Activated naive CD8-positive, alpha-beta T cell (primary cell): ENCODE measurements at regions not wholly inside any gene's neighbourhood (a gene's known extent, or its start where the extent isn't known, plus 50 kb on each side); places are given as distances from the start of the nearest gene placed in this dataset.
"Not testable (repeated sequence)": the region's sequence is repeated elsewhere in the genome, so short reads cannot be mapped to it uniquely, and the experiment has no call there.

ENCODE experiments used
- H3K27ac Mint-ChIP-seq: one replicate; pipeline ENCODE4 v1.8.0; 2021; ENCODE audit warnings: mixed read lengths
- H3K27me3 Mint-ChIP-seq: one replicate; pipeline ENCODE4 v1.8.0; 2021; ENCODE audit warnings: mixed read lengths
- H3K36me3 Mint-ChIP-seq: one replicate; pipeline ENCODE4 v1.8.0; 2021; ENCODE audit warnings: mixed read lengths
- H3K4me1 Mint-ChIP-seq: one replicate; pipeline ENCODE4 v1.8.0; 2021; ENCODE audit warnings: low read depth, mixed read lengths
- H3K4me3 Mint-ChIP-seq: one replicate; pipeline ENCODE4 v1.8.0; 2021; ENCODE audit warnings: mild to moderate bottlenecking, mixed read lengths
- H3K9me3 Mint-ChIP-seq: one replicate; pipeline ENCODE4 v1.8.0; 2021; ENCODE audit warnings: low read depth, mixed read lengths

DNA sequence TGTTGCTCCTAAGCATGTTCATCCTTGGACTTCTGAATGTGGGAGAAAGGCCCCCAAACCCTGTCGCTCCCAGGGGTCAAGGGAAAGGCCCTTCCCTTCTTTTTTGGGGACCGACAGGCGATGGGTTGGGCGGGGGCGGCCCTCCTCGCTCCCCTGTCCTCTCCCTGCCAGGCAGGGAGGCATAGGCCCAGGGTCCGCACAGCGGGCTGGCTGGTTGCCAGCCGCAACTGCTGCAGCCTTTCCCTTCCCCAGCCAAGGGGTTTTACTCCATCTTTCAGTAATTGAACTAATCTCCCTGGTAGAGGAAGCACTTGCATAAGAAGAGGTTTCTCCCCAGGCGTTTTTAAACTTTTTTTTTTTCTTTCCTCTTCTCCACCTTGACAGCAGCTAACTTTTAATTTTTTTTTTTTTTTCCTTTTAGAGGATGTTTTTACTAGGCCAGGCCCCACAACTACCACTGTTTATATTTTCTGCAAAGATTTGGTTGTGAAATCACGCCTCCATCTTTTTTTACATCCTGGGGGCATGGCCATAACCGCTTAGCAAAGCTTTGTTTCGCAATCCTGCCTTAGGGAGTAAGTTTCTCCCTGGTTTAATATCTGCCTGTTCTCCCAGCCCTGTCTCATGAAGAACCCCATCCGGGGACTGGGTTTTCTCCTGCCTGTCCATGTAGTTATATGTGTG, 216.9 kb upstream of the ZNF608 start:
- Mint-ChIP-seq H3K4me1 (no peaks in the 10 kb centered on the region), H3K36me3 (no peaks in the 10 kb centered on the region), H3K9me3 (no peaks in the 10 kb centered on the region), H3K27ac (no peak overlapping the region), H3K4me3 (no peak overlapping the region), H3K27me3 (no peaks in the 10 kb centered on the region)

DNA sequence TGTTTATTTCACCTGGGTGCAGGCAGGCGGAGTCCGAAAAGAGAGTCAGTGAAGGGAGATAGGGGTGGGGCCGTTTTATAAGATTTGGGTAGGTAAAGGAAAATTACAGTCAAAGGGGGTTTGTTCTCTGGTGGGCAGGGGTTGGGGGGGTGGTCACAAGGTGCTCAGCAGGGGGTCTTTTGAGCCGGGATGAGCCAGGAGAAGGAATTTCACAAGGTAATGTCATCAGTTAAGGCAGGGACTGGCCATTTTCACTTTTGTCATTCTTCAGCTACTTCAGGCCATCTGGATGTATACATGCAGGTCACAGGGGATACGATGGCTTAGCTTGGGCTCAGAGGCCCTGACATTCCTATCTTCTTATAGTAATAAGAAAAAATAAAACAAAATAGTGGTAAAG, 220.3 kb upstream of the ZNF608 start:
- not testable (repeated sequence) for H3K27me3 Mint-ChIP-seq, H3K27ac Mint-ChIP-seq, H3K4me3 Mint-ChIP-seq, H3K4me1 Mint-ChIP-seq, H3K36me3 Mint-ChIP-seq, H3K9me3 Mint-ChIP-seq

DNA sequence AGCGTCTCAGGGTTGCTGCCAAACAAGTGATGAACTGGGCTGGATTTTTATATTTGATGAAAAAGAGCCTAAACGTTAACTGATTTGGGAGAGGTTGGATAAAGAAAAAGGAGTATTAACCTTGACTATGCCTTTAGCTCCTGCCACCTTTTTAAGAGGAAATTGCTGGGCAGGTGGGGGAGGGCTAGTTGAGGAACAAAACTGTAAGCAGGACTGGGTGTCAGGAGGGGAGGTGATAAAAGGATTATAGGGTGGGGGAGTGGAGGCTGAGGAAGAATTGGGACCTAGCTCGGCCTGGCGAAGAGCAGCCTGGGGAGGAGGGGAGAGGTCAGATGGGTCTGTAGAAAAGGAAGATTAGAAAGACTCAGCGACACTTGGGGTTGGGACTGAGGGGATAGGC, 223.9 kb upstream of the ZNF608 start:
- not testable (repeated sequence) for H3K4me3 Mint-ChIP-seq, H3K27me3 Mint-ChIP-seq, H3K4me1 Mint-ChIP-seq, H3K27ac Mint-ChIP-seq, H3K36me3 Mint-ChIP-seq, H3K9me3 Mint-ChIP-seq

DNA sequence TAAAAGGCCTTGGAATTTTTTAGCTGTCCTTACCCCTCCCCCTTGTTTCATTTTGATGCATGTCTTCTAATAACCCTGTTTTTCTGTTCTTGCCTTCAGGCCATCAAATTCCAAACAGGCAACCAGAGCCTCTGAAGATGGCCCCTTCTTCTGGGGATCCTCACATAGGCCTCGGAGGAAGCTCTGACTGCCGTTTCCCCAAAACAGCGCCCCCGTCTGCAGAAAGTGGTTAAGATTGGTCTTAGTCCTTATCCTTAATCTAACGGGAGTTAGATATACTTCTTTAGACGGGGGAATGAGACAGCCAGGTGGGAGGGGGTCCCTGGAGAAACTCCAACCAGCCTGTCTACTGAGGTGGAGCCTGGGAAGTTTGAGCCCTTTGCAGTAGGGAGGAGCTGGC, 226.3 kb upstream of the ZNF608 start:
- Mint-ChIP-seq H3K4me3 (no peak overlapping the region), H3K36me3 (no peaks in the 10 kb centered on the region), H3K4me1 (no peaks in the 10 kb centered on the region), H3K27me3 (no peaks in the 10 kb centered on the region), H3K27ac (no peak overlapping the region), H3K9me3 (no peaks in the 10 kb centered on the region)

DNA sequence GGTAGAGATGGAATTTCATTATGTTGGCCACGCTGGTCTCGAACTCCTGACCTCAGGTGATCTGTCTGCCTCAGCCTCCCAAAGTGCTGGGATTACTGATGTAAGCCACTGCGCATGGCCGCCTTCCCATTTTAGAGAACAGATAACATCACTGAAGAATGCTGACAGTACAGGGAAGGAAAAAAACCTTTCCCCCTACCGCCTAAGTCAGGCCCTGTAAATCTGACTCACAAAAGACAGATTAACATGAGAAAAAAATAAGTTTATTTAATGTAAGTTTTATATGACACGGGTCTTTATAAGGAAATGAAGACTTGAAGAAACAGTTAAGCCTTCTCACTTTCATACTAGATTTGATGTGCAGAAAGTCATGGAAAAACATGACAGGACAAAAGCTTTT, 227.2 kb upstream of the ZNF608 start:
- Mint-ChIP-seq H3K27me3 (no peaks in the 10 kb centered on the region), H3K4me3 (no peak overlapping the region), H3K9me3 (no peaks in the 10 kb centered on the region), H3K36me3 (no peaks in the 10 kb centered on the region), H3K4me1 (no peaks in the 10 kb centered on the region), H3K27ac (no peak overlapping the region)

DNA sequence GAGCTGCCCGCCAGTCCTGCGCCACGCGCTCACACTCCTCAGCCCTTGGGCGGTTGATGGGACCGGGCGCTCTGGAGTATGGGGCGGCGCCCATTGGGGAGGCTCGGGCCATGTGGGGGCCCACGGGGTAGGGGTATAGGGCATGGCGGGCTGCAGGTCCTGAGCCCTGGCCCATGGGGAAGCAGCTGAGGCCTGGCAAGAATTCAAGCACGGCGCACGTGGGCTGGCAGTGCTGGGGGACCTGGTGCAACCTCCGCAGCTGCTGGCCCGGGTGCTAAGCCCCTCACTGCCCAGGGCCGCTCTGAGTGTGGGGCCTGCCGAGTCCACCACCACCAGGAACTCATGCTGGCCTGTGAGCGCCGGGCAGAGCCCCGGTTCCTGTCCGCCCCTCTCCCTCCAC, 229.6 kb upstream of the ZNF608 start:
- Mint-ChIP-seq H3K4me1 (no peaks in the 10 kb centered on the region), H3K4me3 (no peak overlapping the region), H3K27me3 (no peaks in the 10 kb centered on the region), H3K36me3 (no peaks in the 10 kb centered on the region), H3K27ac (no peak overlapping the region), H3K9me3 (no peaks in the 10 kb centered on the region)

DNA sequence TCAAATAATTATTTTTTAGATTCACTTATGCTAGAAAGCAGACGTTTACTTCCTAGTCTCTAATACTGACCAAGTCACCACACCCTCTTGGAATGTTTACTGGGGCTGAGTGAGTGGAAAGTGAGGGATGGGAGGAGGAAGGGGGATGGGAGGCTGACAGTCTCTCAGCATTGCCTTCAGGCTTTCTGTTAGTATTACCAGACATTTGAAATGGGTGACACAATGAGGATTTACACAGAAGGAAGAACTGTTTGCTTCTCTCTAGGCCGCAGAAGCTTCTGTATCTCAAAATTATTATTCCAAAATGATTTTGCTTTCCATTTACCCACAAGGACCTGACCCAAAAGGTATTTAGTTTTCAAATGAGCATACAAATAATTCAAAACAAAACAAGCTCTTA, 232.8 kb upstream of the ZNF608 start:
- Mint-ChIP-seq H3K27ac (no peak overlapping the region), H3K27me3 (no peaks in the 10 kb centered on the region), H3K36me3 (no peaks in the 10 kb centered on the region)

DNA sequence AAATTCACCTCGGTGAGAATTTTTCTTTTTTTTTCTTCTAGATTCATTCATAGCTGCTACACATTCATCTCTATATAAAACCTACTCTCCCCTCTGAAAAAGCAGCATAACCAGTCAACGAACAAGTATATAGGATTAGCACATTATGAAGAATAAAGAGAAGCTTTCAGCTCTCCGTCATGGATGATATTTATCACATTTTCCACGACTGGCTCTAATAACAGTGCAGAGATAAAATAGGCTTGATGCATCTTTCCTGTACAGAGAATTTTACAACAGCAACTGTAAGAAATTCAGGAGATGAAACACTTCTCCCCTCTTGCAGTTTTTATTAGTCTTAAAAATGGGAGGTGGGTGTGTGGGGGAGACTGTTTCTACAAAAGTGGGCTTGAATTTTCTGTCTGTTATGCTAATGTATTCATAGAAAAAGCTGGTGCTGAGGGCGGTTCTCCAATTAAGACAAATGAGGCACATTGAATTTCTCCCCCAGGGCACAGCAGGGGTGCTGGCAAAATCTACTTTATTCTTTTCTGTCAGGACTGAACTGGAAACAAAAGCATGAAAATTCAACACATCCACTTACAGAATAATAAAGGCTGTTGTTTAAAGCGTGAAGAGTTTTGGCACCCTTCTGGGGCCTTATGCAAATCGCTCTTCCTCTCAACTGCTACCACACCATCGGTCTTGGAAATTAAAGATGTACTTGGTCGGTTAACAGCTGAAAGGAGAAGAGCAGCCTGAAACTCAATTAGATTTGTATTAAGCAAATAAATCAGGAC, 233.9 kb upstream of the ZNF608 start:
- Mint-ChIP-seq H3K9me3 (peaks cover 4% of the 10 kb centered on the region), H3K27me3 (no peaks in the 10 kb centered on the region), H3K4me3 (no peak overlapping the region), H3K27ac (no peak overlapping the region), H3K4me1 (no peaks in the 10 kb centered on the region), H3K36me3 (no peaks in the 10 kb centered on the region)

More for the DNA sequence above, 232.8 kb upstream of the ZNF608 start:
- H3K9me3 Mint-ChIP-seq: no peaks in the 10 kb centered on the region
- H3K4me3 Mint-ChIP-seq: no peak overlapping the region
- H3K4me1 Mint-ChIP-seq: no peaks in the 10 kb centered on the region

DNA sequence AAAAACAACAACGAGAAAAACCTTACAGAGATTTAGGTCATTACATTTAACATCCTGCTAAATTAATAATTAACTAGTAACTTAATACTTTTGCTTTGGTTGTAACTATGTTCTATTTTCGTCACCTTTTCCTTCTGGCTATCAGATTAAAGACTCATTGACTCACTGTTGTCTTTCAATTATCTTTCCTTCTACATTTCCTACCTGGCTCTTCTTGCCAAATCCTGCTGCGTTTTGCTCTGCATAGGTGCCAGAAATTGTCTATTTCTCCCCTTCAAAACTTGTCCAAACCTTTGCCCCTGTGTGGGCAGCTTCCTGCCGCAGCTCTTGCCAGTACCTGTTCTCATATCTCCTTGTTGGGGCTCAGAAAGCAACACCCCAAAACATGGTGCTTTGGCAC, 235.5 kb upstream of the ZNF608 start:
- Mint-ChIP-seq H3K36me3 (no peaks in the 10 kb centered on the region), H3K27ac (no peak overlapping the region), H3K9me3 (peaks cover 4% of the 10 kb centered on the region), H3K4me3 (no peak overlapping the region), H3K4me1 (no peaks in the 10 kb centered on the region), H3K27me3 (no peaks in the 10 kb centered on the region)

DNA sequence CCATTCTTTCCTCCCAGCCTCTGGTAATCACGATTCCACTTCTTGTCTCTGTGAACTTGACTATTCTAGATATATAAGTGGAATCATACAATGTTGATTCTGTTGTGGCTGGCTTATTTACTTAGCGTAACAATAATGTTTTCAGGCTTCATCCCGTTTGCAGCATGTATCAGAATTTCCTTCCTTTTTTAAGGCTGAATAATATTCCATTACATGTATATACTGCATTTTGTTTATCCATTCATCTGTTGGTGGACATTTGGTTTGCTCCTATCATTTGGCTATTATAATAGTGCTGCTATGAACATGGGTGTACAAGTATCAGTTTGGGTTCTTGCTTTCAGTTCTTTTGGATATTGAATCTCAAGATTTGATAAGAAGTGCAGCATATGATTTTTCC, 239.7 kb upstream of the ZNF608 start:
- no peaks in the 10 kb centered on the region for H3K4me1 Mint-ChIP-seq
- H3K4me3 Mint-ChIP-seq: no peak overlapping the region
- no peaks in the 10 kb centered on the region for H3K36me3 Mint-ChIP-seq
- no peaks in the 10 kb centered on the region for H3K27me3 Mint-ChIP-seq
- H3K27ac Mint-ChIP-seq: no peak overlapping the region
- H3K9me3 Mint-ChIP-seq: peaks cover 4% of the 10 kb centered on the region

DNA sequence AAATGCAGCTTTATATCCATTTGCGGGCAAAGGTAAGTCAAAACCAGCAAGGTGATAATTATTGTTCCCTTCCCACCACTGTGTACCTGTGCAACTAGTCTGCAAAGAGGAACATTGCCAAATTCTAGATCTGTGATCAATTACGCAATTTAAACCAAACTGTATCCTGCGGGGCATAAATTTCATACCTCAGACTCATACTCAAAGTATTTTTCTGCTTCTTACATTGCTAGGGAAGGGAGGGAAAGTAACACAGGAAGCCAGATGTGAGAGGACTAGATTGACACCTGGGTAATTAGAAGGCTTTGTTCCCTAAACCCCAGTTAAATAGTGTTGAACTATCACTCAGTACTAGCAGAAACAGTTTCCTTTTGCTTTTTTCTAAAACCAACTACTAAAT, 240.2 kb upstream of the ZNF608 start:
- Mint-ChIP-seq H3K36me3 (no peaks in the 10 kb centered on the region), H3K4me3 (no peak overlapping the region), H3K4me1 (no peaks in the 10 kb centered on the region), H3K27me3 (no peaks in the 10 kb centered on the region), H3K27ac (no peak overlapping the region), H3K9me3 (peaks cover 4% of the 10 kb centered on the region)

DNA sequence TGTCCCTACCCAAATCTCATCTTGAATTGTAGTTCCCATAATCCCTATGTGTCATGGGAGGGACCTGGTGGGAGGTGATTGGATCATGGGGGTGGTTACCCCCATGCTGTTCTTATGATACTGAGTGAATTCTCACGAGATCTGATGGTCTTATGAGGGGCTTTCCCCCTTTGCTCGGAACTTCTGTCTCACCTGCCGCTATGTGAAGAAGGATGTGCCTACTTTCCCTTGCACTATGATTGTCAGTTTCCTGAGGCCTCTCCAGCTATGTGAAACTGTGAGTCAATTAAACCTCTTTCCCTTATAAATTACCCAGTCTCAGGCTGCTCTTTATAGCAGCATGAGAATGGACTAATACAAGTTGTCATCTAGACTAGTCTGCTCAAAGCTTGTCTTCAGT, 241.3 kb upstream of the ZNF608 start:
- H3K27ac Mint-ChIP-seq, H3K4me1 Mint-ChIP-seq, H3K9me3 Mint-ChIP-seq, H3K36me3 Mint-ChIP-seq, H3K27me3 Mint-ChIP-seq, H3K4me3 Mint-ChIP-seq: not testable (repeated sequence)

DNA sequence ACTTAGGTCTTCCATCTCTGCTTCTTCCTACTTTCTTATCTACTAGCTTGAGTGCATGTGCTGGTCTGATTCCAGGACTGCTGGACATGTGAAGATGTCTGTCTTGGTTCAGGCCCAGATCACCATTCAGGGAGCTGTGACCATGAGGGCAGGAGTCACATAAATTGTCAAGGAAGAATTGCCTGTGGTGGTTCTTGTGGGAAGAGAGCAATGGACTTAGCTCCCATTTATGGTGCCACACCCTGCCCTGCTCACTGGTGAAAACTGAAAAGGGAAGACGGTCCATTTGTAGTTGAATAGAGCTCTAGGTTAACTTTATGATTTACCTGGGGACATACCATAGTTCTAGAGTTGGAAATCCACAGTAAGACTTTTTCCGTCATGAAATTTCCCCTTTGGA, 244.3 kb upstream of the ZNF608 start:
- Mint-ChIP-seq H3K27me3 (no peaks in the 10 kb centered on the region), H3K36me3 (no peaks in the 10 kb centered on the region), H3K9me3 (no peaks in the 10 kb centered on the region), H3K4me1 (no peaks in the 10 kb centered on the region), H3K4me3 (no peak overlapping the region), H3K27ac (no peak overlapping the region)

DNA sequence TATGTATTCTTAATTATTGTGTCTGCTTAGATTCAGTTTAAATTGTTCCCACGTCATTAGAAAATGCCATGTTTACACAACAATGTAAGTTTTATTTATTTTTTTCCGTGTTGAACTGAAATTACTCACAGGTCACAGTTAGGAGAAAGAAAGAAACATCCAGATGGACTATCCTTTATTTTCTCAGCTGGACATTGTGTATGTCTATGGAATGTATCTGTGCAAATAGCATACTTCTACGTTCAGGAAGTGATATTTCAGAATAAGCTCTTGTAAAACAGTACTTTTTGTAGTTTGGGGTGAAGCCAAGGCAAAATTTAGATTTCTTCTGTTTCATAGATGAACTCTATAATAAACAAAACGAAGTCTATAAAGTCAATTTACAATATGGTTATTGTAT, 249.0 kb upstream of the ZNF608 start:
- Mint-ChIP-seq H3K27ac (no peak overlapping the region), H3K4me1 (no peaks in the 10 kb centered on the region), H3K36me3 (no peaks in the 10 kb centered on the region), H3K9me3 (no peaks in the 10 kb centered on the region), H3K4me3 (no peak overlapping the region), H3K27me3 (peaks cover 2% of the 10 kb centered on the region)

DNA sequence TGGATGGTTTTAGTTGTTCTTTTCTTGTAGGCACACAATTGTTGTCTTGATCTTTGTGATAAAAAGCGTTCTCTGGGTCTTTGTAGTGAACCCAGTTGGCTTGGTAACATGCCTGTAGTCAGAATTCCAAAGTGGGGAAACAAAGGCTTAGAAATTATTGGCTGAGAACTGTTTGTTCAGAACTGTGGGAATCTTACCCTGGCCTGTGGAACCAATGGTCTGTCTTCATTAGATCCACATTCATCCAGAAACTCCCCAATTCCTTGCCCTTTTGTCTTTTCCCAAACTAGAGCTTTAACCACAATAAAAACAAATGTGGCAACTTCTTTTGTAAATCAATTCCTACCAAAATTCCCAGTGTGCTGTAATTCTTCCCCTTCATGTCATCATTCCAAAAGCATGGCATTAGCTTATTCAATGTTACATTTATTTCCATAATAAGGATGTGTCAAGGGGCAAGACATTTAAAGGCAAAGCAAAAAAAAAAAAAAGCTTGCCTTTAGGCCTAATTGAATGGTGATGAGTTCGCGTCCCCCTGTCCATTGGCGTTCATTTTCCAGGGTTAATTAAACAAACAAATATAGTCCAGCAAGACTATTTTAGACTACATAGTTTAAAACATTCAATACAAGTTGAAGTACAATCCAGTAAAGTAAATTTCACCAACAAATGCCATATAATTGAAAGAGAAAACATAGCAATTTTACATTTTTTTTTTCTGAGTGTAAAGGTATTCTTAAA, 249.8 kb upstream of the ZNF608 start:
- no peaks in the 10 kb centered on the region for H3K9me3 Mint-ChIP-seq
- no peaks in the 10 kb centered on the region for H3K4me1 Mint-ChIP-seq
- peaks cover 2% of the 10 kb centered on the region for H3K27me3 Mint-ChIP-seq
- no peak overlapping the region for H3K27ac Mint-ChIP-seq
- no peaks in the 10 kb centered on the region for H3K36me3 Mint-ChIP-seq
- H3K4me3 Mint-ChIP-seq: no peak overlapping the region

DNA sequence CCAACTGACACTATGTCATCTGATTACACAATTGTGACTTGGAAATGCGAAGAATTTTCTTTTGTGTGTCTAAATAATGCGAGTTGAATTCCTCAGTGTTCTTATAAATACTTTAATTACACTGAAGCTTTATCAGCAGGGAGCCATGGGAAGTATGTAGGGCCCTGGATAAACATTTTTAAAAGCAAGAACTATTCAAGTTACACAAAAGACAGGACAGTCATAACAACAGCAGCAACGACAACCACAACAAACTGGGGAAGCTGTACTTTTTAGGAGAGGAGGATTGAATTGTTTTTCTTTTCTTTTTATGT, 250.3 kb upstream of the ZNF608 start:
- H3K4me1 Mint-ChIP-seq: no peaks in the 10 kb centered on the region
- H3K36me3 Mint-ChIP-seq: no peaks in the 10 kb centered on the region
- no peak overlapping the region for H3K27ac Mint-ChIP-seq
- no peaks in the 10 kb centered on the region for H3K9me3 Mint-ChIP-seq
- H3K4me3 Mint-ChIP-seq: no peak overlapping the region
- peaks cover 2% of the 10 kb centered on the region for H3K27me3 Mint-ChIP-seq
